ENCODE measurements at regions not wholly inside any gene's neighbourhood (a gene's known extent, or its start where the extent isn't known, plus 50 kb on each side); places are given as distances from the start of the nearest gene placed in this dataset.

DNA sequence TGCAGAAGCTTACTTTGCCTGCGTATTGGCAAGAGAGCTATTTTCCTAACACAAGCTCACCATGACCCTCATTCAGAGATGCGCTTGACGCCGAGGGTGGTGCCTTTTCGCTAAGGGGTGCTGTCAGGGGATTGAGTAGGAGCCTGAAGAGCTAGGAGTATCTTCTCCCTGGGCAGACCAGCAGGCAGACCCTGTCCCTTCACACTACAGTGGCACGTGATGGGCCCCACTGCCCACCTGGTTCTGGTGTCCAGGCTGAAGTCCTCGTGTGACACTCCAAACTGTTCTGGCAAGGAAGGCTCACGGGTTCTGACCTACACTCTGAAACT is 198.3 kb downstream of the AUH start:
- Mint-ChIP-seq H3K27me3 (ENCODE audit: low read depth in 2 of 2) (no peaks in the 10 kb centered on the region), H3K9me3 (no peaks in the 10 kb centered on the region), H3K27ac (peak overlapping the region; percentile 93 to 94), H3K4me3 (peak overlapping the region; percentile 87), H3K4me1 (peaks cover 44 to 46% of the 10 kb centered on the region in 2 donors), H3K36me3 (no peaks in the 10 kb centered on the region)
- H3K27ac ChIP-seq (ENCODE audit: low read length) = peak overlapping the region; percentile 78
- 37% methylated on average over 5 of the region's 8 CpGs for WGBS (ENCODE audit: insufficient coverage)
- TF ChIP-seq, protein P1, sequence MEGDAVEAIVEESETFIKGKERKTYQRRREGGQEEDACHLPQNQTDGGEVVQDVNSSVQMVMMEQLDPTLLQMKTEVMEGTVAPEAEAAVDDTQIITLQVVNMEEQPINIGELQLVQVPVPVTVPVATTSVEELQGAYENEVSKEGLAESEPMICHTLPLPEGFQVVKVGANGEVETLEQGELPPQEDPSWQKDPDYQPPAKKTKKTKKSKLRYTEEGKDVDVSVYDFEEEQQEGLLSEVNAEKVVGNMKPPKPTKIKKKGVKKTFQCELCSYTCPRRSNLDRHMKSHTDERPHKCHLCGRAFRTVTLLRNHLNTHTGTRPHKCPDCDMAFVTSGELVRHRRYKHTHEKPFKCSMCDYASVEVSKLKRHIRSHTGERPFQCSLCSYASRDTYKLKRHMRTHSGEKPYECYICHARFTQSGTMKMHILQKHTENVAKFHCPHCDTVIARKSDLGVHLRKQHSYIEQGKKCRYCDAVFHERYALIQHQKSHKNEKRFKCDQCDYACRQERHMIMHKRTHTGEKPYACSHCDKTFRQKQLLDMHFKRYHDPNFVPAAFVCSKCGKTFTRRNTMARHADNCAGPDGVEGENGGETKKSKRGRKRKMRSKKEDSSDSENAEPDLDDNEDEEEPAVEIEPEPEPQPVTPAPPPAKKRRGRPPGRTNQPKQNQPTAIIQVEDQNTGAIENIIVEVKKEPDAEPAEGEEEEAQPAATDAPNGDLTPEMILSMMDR (IDR thresholded peaks at IDR 0.05) = no peak
- DNase-seq (no peak), ATAC-seq (no peak)
- H3K9me3 ChIP-seq (ENCODE audit: control insufficient read depth, insufficient read depth, low read length) = no peaks in the 10 kb centered on the region
- no peaks in the 10 kb centered on the region for H3K27me3 ChIP-seq (ENCODE audit: control insufficient read depth, insufficient read depth, low read length)
- no peaks in the 10 kb centered on the region for H3K36me3 ChIP-seq (ENCODE audit: control insufficient read depth, insufficient read depth, low read length)
- intact Hi-C loops (cut with micrococcal nuclease) = loop anchor here (5.0 kb wide), 1 partner anchor 89 kb away; no protein-coding TSS in a partner anchor
- H3K4me3 ChIP-seq (ENCODE audit: low read length) = peak overlapping the region; percentile 4
- H3K4me1 ChIP-seq (ENCODE audit: control insufficient read depth, insufficient read depth, low read length) = peaks cover 66% of the 10 kb centered on the region

DNA sequence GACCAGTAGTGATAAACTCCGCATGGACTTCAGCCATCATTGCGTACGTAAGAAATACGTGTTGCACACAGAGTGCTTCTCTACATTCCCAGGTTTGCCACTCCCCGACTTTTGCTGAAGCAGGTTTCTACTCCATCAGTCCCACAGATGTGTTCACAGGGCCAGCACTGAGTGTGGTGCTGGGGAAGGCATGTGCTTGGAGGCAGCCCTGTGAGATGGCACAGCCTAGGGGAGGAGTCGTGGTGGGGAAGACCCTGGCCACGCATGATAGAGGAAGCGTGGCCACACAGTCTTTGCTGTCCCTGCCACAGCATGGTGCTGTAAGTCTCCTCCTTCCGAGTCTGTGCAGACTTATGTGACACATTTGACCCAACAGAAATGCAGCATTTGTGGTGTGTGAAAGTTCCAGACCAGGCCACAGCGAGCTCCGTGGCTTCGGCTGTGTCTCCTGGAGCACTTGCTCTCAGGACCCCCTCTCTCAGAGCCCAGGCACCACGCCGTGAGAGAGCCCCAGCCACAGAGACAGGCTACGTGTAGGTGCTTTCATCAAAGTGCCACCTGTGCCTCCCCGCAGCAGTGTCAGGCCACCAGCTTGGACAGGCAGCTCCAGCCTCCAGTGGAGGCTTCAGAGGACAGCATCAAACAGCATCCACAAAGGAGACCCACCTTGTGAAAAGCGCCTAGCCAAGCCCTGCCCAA is 197.8 kb downstream of the AUH start:
- H3K36me3 Mint-ChIP-seq = no peaks in the 10 kb centered on the region
- Histone ChIP-seq H3K27ac (ENCODE audit: low read length) (peak overlapping the region; percentile 78), H3K4me1 (ENCODE audit: control insufficient read depth, insufficient read depth, low read length) (peaks cover 66% of the 10 kb centered on the region), H3K27me3 (ENCODE audit: control insufficient read depth, insufficient read depth, low read length) (no peaks in the 10 kb centered on the region), H3K4me3 (ENCODE audit: low read length) (peak overlapping the region; percentile 4), H3K36me3 (ENCODE audit: control insufficient read depth, insufficient read depth, low read length) (no peaks in the 10 kb centered on the region), H3K9me3 (ENCODE audit: control insufficient read depth, insufficient read depth, low read length) (no peaks in the 10 kb centered on the region)
- DNase-seq (peak; percentile 46 to 55), ATAC-seq (peak; percentile 65 to 78 (median 73))
- H3K27me3 Mint-ChIP-seq (ENCODE audit: low read depth in 2 of 2) = no peaks in the 10 kb centered on the region
- intact Hi-C loops (cut with micrococcal nuclease) = loop anchor here (1.0 to 5.0 kb wide), 3 partner anchors 13 to 88 kb away; no protein-coding TSS in a partner anchor
- peak overlapping the region; percentile 87 for H3K4me3 Mint-ChIP-seq
- TF ChIP-seq, protein P1 (IDR thresholded peaks at IDR 0.05) = no peak
- H3K9me3 Mint-ChIP-seq = no peaks in the 10 kb centered on the region
- WGBS (ENCODE audit: insufficient coverage) = 28% methylated on average over 17 of the region's 17 CpGs
- H3K27ac Mint-ChIP-seq = peak overlapping the region; percentile 93 to 94
- peaks cover 44 to 46% of the 10 kb centered on the region in 2 donors for H3K4me1 Mint-ChIP-seq
